IMR-90 (cell line): ENCODE measurements at regions not wholly inside any gene's neighbourhood (a gene's known extent, or its start where the extent isn't known, plus 50 kb on each side); places are given as distances from the start of the nearest gene placed in this dataset.

ENCODE experiments used
- ATAC-seq: fragments of 200-7000 bp; cut with Tn5 transposase; 2 replicates; pipeline ENCODE4 v1.9.1; 2020; ENCODE audit warnings: low read depth, mild to moderate bottlenecking, moderate library complexity
- BruUV-seq: library from RNA; stranded (reverse); fragments of 400-500 nt; replicated peaks from 2 replicates; lab custom pipeline; 2021; lab: Mats Ljungman, UMichigan
- CTCF ChIA-PET: fragments of 300-600 bp; formaldehyde crosslinking; extraction: SDS; loops from one replicate; lab custom pipeline; 2021; ENCODE audit warnings: antibody characterized with exemption; lab: Yijun Ruan, JAX
- POLR2A ChIA-PET: fragments of 300-600 bp; sonication (Branson Sonifier 250); formaldehyde crosslinking; loops from one replicate; lab custom pipeline; 2022; ENCODE audit warnings: antibody characterized with exemption; ENCODE audit not compliant: unreplicated experiment; lab: Charles Lee
- DNase-seq: peaks from one replicate; pipeline ENCODE4 v3.0.0; 2013
- H2AFZ ChIP-seq: replicated peaks from 2 replicates; pipeline ENCODE3; 2013; ENCODE audit warnings: low read length, mild to moderate bottlenecking; ENCODE audit not compliant: poor library complexity
- H2AK5ac ChIP-seq: 2 replicates; pipeline ENCODE4 v1.6.1; 2013; ENCODE audit warnings: low read depth, low read length, inconsistent platforms
- H2AK9ac ChIP-seq: replicated peaks from 2 replicates; pipeline ENCODE3; 2013; ENCODE audit warnings: mild to moderate bottlenecking, low read depth, low read length, moderate library complexity; ENCODE audit not compliant: poor library complexity
- H2BK120ac ChIP-seq: 2 replicates; pipeline ENCODE4 v1.6.1; 2013; ENCODE audit warnings: low read depth, low read length, inconsistent platforms
- H2BK15ac ChIP-seq: 3 replicates; pipeline ENCODE4 v1.6.1; 2013; ENCODE audit warnings: low read depth, low read length, inconsistent platforms
- H2BK20ac ChIP-seq: 2 replicates; pipeline ENCODE4 v1.6.1; 2013; ENCODE audit warnings: low read depth, mild to moderate bottlenecking, inconsistent platforms, low read length, moderate library complexity
- H2BK5ac ChIP-seq: 2 replicates; pipeline ENCODE4 v1.6.1; 2013; ENCODE audit warnings: mild to moderate bottlenecking, low read depth, low read length, inconsistent platforms; ENCODE audit not compliant: poor library complexity, severe bottlenecking
- H3K14ac ChIP-seq: replicated peaks from 2 replicates; pipeline ENCODE4 v1.6.1; 2013; ENCODE audit warnings: low read depth, low read length, inconsistent platforms
- H3K18ac ChIP-seq: 2 replicates; pipeline ENCODE4 v1.6.1; 2013; ENCODE audit warnings: low read depth, low read length, control low read depth
- H3K23ac ChIP-seq: 2 replicates; pipeline ENCODE4 v1.6.1; 2013; ENCODE audit warnings: low read depth, low read length, inconsistent platforms
- H3K27ac ChIP-seq: 2 replicates; pipeline ENCODE4 v1.5.1; 2013; ENCODE audit warnings: mild to moderate bottlenecking, control low read depth, low read length; ENCODE audit not compliant: insufficient read depth
- H3K27me3 ChIP-seq: 2 replicates; pipeline ENCODE4 v1.6.1; 2013; ENCODE audit warnings: low read length; ENCODE audit not compliant: control insufficient read depth, insufficient read depth
- H3K36me3 ChIP-seq: 2 replicates; pipeline ENCODE4 v1.6.1; 2013; ENCODE audit warnings: low read length, mixed read lengths; ENCODE audit not compliant: control insufficient read depth, insufficient read depth
- H3K4ac ChIP-seq: 2 replicates; pipeline ENCODE4 v1.6.1; 2013; ENCODE audit warnings: low read depth, low read length, inconsistent platforms
- H3K4me1 ChIP-seq: 2 replicates; pipeline ENCODE4 v1.6.1; 2013; ENCODE audit warnings: low read length, mixed read lengths; ENCODE audit not compliant: control insufficient read depth, insufficient read depth
- H3K4me2 ChIP-seq: 2 replicates; pipeline ENCODE4 v1.6.1; 2013; ENCODE audit warnings: low read depth, mild to moderate bottlenecking, control low read depth, low read length, moderate library complexity
- H3K4me3 ChIP-seq: 2 replicates; pipeline ENCODE4 v1.5.1; 2013; ENCODE audit warnings: low read depth, mild to moderate bottlenecking, control low read depth, low read length, moderate library complexity; ENCODE audit not compliant: insufficient read depth
- H3K56ac ChIP-seq: 2 replicates; pipeline ENCODE4 v1.6.1; 2013; ENCODE audit warnings: low read length, inconsistent platforms; ENCODE audit not compliant: insufficient read depth; ENCODE audit errors: extremely low read depth
- H3K79me1 ChIP-seq, 2 experiments: 2 replicates each; pipeline ENCODE4 v1.6.1; 2013; ENCODE audit warnings: low read length in 2 of 2, inconsistent platforms in 1 of 2, low read depth in 1 of 2
- H3K9ac ChIP-seq: 2 replicates; pipeline ENCODE4 v1.6.1; 2013; ENCODE audit warnings: low read depth, low read length, control low read depth
- H3K9me1 ChIP-seq: 2 replicates; pipeline ENCODE4 v1.6.1; 2013; ENCODE audit warnings: low read length, inconsistent platforms; ENCODE audit not compliant: insufficient read depth
- H3K9me3 ChIP-seq: 2 replicates; pipeline ENCODE4 v1.6.1; 2013; ENCODE audit warnings: low read length; ENCODE audit not compliant: control insufficient read depth, insufficient read depth
- H4K20me1 ChIP-seq: 2 replicates; pipeline ENCODE4 v1.6.1; 2013; ENCODE audit warnings: low read length, inconsistent platforms; ENCODE audit not compliant: insufficient read depth
- H4K5ac ChIP-seq: 2 replicates; pipeline ENCODE4 v1.6.1; 2013; ENCODE audit warnings: mild to moderate bottlenecking, low read depth, low read length, control low read depth
- H4K8ac ChIP-seq, 2 experiments: 2 replicates each; pipeline ENCODE4 v1.6.1; 2013; ENCODE audit warnings: low read depth in 2 of 2, low read length in 2 of 2, control low read depth in 1 of 2, inconsistent platforms in 1 of 2
- H4K91ac ChIP-seq: 2 replicates; pipeline ENCODE4 v1.6.1; 2013; ENCODE audit warnings: low read depth, low read length, inconsistent platforms; ENCODE audit not compliant: insufficient read depth
- BHLHE40 ChIP-seq: fragments of 150-350 bp; IDR thresholded peaks from 2 replicates; pipeline ENCODE4 v1.6.1; 2016; ENCODE audit warnings: mild to moderate bottlenecking, low read depth, low read length
- CHD1 ChIP-seq: IDR thresholded peaks from 2 replicates; pipeline ENCODE4 v1.6.1; 2012; ENCODE audit warnings: low read depth, low read length, improper control_type of control experiment
- FOS ChIP-seq: fragments of 150-350 bp; IDR thresholded peaks from 2 replicates; pipeline ENCODE4 v1.6.1; 2016; ENCODE audit warnings: low read depth, low read length
- MAZ ChIP-seq: IDR thresholded peaks from 2 replicates; pipeline ENCODE4 v1.6.1; 2012; ENCODE audit warnings: low read depth, mild to moderate bottlenecking, low read length, improper control_type of control experiment, moderate library complexity, borderline replicate concordance
- POLR2A ChIP-seq: IDR thresholded peaks from 2 replicates; pipeline ENCODE4 v1.6.1; 2012; ENCODE audit warnings: mild to moderate bottlenecking, low read depth, low read length
- RAD21 ChIP-seq: IDR thresholded peaks from 2 replicates; pipeline ENCODE4 v1.6.1; 2012; ENCODE audit warnings: low read length, improper control_type of control experiment
- RCOR1 ChIP-seq: IDR thresholded peaks from 2 replicates; pipeline ENCODE4 v1.6.1; 2012; ENCODE audit warnings: mild to moderate bottlenecking, low read length, improper control_type of control experiment; ENCODE audit not compliant: insufficient replicate concordance
- RFX5 ChIP-seq: IDR thresholded peaks from 2 replicates; pipeline ENCODE4 v1.8.0; 2012; ENCODE audit warnings: low read depth, mild to moderate bottlenecking, low read length, moderate library complexity
- WGBS, 2 experiments: methylation state at CpG; one replicate each; pipeline versions ENCODE4 v1.1.5 to v1.1.7; 2013; ENCODE audit warnings: missing lambda C conversion rate in 2 of 2; ENCODE audit not compliant: insufficient read length in 1 of 2; ENCODE audit errors: extremely low coverage in 2 of 2; 5-methylcytosine and 5-hydroxymethylcytosine counted together
- dilution Hi-C: fragments of 300-500 bp; cut with HindIII; formaldehyde crosslinking; loops from one replicate; pipeline ENCODE4 v1.14.3; 2018; ENCODE audit warnings: low sequenced_read_pairs; ENCODE audit not compliant: unreplicated experiment
- in situ Hi-C: fragments of 300-500 bp; cut with MboI; formaldehyde crosslinking; loops from 3 replicates; pipeline ENCODE4 v1.14.3; 2019; ENCODE audit warnings: low sequenced_read_pairs, inconsistent platforms, mixed read lengths
- intact Hi-C: fragments of 100-400 bp; cut with micrococcal nuclease; formaldehyde crosslinking; loops from 2 replicates; pipeline ENCODE4 v1.10.0; 2022

GRCh38 chr18:61699397-61700110 lies 193.3 kb downstream of the RNF152 start:
- DNase-seq (no peak), ATAC-seq (no peak)
- Histone ChIP-seq H3K9me3 (peaks cover 6% of the 10 kb centered on the region), H2BK5ac (no peak overlapping the region), H3K4ac (no peak overlapping the region), H3K79me1 (no peaks in the 10 kb centered on the region), H3K4me3 (no peak overlapping the region), H4K5ac (no peak overlapping the region), H4K8ac (no peak overlapping the region), H2AFZ (no peak overlapping the region), H3K36me3 (no peaks in the 10 kb centered on the region), H4K20me1 (no peaks in the 10 kb centered on the region), H2BK20ac (no peak overlapping the region), H3K14ac (no peak overlapping the region), H3K56ac (no peak overlapping the region), H3K27ac (no peak overlapping the region), H2BK15ac (no peak overlapping the region), H3K23ac (no peak overlapping the region), H2AK9ac (no peak overlapping the region), H4K91ac (no peak overlapping the region), H3K9ac (no peak overlapping the region), H3K27me3 (no peaks in the 10 kb centered on the region), H3K9me1 (no peaks in the 10 kb centered on the region), H2AK5ac (no peak overlapping the region), H2BK120ac (no peak overlapping the region), H3K4me1 (peaks cover 5% of the 10 kb centered on the region), H3K18ac (no peak overlapping the region), H3K4me2 (no peak overlapping the region)
- dilution Hi-C loops (no loop called here), in situ Hi-C loops (no loop called here), intact Hi-C loops (loop anchor here (5.0 kb wide), 1 partner anchor 417 kb away; no protein-coding TSS in a partner anchor)
- TF ChIP-seq RFX5 (no peak), BHLHE40 (no peak), RCOR1 (no peak), FOS (no peak), CHD1 (no peak), MAZ (no peak), POLR2A (no peak), RAD21 (no peak)
- CTCF ChIA-PET: no interaction called here
- no CpG with 5 or more reads among the region's 5 CpGs for WGBS, 2 experiments
- POLR2A ChIA-PET: no interaction called here
- BruUV-seq: no TSS peak
